GM12874 (cell line): ENCODE measurements at regions not wholly inside any gene's neighbourhood (a gene's known extent, or its start where the extent isn't known, plus 50 kb on each side); places are given as distances from the start of the nearest gene placed in this dataset.

Experiments
- TF ChIP-seq, protein P1 (sequence below): IDR thresholded peaks from 2 replicates; pipeline ENCODE4 v1.5.1; 2011; ENCODE audit warnings: low read depth, mild to moderate bottlenecking, control low read depth, low read length, moderate library complexity; ENCODE audit not compliant: insufficient read depth

GRCh38 chr3:147122350-147122749, 284.0 kb downstream of the ZIC4 start:
- TF ChIP-seq, protein P1, sequence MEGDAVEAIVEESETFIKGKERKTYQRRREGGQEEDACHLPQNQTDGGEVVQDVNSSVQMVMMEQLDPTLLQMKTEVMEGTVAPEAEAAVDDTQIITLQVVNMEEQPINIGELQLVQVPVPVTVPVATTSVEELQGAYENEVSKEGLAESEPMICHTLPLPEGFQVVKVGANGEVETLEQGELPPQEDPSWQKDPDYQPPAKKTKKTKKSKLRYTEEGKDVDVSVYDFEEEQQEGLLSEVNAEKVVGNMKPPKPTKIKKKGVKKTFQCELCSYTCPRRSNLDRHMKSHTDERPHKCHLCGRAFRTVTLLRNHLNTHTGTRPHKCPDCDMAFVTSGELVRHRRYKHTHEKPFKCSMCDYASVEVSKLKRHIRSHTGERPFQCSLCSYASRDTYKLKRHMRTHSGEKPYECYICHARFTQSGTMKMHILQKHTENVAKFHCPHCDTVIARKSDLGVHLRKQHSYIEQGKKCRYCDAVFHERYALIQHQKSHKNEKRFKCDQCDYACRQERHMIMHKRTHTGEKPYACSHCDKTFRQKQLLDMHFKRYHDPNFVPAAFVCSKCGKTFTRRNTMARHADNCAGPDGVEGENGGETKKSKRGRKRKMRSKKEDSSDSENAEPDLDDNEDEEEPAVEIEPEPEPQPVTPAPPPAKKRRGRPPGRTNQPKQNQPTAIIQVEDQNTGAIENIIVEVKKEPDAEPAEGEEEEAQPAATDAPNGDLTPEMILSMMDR, result no peak

GRCh38 chr3:147119989-147120388, 286.4 kb downstream of the ZIC4 start:
- TF ChIP-seq, protein P1, result no peak

DNA sequence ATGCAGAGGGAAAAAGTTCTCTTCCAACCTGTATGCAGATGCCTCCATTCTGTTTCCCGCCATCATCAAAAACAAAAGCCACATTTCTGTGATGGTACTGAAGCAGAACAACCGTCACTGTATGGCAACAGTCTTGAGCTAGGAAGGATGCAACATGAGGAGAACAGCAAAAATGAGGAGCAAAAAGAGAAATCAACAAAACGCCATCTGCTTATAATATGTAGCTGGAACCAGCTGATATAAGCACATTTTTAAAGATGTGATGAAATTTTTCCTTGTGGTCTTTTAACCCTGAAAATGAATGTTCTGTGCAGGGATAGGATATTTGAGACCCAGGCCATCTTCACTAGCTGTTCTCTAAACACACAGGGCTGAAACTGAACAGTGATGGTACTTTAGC, 287.0 kb downstream of the ZIC4 start:
- TF ChIP-seq, protein P1, result no peak

- TF ChIP-seq, protein P1, result no peak
These were observed 287.7 kb downstream of the ZIC4 start for GRCh38 chr3:147118611-147119010.

GRCh38 chr3:147117631-147118030, 288.7 kb downstream of the ZIC4 start:
- TF ChIP-seq, protein P1, result no peak

DNA sequence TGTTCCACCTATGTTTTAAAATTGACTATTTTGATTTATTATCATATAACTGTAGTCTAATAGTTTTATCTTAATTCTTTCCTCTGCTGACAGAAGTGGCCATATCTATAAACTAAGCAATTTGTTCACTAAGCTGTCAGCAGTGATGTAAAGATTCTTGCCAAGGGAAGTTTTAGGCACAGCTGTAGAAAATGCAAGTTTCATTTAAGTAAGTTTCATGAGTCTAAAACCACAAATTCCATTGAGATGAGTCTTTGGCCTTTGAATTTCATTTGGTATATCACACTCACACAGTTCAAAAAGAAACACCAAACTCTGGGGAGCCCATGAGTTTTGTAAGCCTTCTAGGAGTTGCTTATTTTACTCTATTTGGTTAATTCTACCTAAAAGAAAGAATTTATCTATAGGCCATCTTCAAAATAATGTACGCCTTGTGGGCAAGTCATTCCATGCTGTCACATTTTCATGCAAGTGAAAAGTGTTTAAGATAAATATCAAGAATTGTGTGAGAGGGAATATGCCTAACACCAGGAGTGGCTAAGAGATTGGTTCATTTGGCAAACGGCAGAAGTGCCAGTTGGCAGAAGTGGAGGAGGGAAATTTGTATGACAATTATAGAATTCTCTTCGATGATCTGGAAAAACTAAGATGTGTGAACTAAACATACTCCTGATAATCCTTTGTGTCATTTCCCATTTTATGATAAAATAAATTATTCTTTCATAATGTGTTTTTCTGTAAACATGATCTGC, 292.9 kb downstream of the ZIC4 start:
- TF ChIP-seq, protein P1, result no peak

DNA sequence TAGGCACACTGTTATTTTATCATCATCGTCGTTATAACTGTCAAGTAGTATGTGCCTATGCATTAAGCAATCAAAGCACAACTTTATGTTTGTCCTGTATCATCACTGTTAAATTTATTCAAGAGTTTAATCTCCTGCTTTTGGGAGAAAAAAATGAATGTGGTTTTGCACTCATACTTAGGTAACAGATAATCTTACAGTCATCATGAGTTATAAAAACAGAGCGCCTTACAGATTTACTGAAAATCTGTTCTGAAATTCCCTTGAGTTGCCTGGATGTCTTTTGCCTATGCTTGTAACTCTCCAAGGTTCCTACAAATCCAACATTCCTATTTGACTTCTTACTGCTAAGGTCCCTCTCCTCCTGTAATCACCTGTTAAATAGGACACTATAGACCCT, 307.3 kb downstream of the ZIC4 start:
- TF ChIP-seq, protein P1, result no peak
